DND-41 (cell line): ENCODE measurements at regions not wholly inside any gene's neighbourhood (a gene's known extent, or its start where the extent isn't known, plus 50 kb on each side); places are given as distances from the start of the nearest gene placed in this dataset.

Experiments
- CTCF ChIP-seq: IDR thresholded peaks from 2 replicates; pipeline ENCODE4 v1.5.1; 2012; ENCODE audit warnings: borderline replicate concordance, low read length, moderate library complexity, mild to moderate bottlenecking; ENCODE audit not compliant: poor library complexity, severe bottlenecking; ENCODE audit errors: extremely low read depth
- EZH2 ChIP-seq: IDR thresholded peaks from 3 replicates; pipeline ENCODE4 v1.6.1; 2012; ENCODE audit warnings: borderline replicate concordance, low read depth, mild to moderate bottlenecking, moderate library complexity, low read length, inconsistent platforms; ENCODE audit not compliant: severe bottlenecking

- TF ChIP-seq CTCF (no peak), EZH2 (no peak)
These were observed 118.0 kb upstream of the MEF2A start for GRCh38 chr15:99447497-99448371.
